Keratinocyte (primary cell): ENCODE measurements at regions not wholly inside any gene's neighbourhood (a gene's known extent, or its start where the extent isn't known, plus 50 kb on each side); places are given as distances from the start of the nearest gene placed in this dataset.
"Not testable (repeated sequence)": the region's sequence is repeated elsewhere in the genome, so short reads cannot be mapped to it uniquely, and the experiment has no call there.

Experiments used
- EZH2 ChIP-seq: IDR thresholded peaks from one replicate; pipeline ENCODE4 v1.6.1; 2012; ENCODE audit warnings: inconsistent platforms, mild to moderate bottlenecking, low read length, moderate library complexity
- TF ChIP-seq, protein P1 (sequence below), 3 experiments: IDR thresholded peaks in 1 of 3; conservative IDR thresholded peaks in 1 of 3; optimal IDR thresholded peaks in 1 of 3; 2 replicates in 2 of 3; 3 replicates in 1 of 3; pipeline versions ENCODE3 to v1.5.1; 2011; ENCODE audit warnings: low read length in 3 of 3, mild to moderate bottlenecking in 3 of 3, moderate library complexity in 2 of 3, control low read depth in 1 of 3, inconsistent platforms in 1 of 3; ENCODE audit not compliant: insufficient read depth in 2 of 3; ENCODE audit errors: extremely low read depth in 1 of 3

DNA sequence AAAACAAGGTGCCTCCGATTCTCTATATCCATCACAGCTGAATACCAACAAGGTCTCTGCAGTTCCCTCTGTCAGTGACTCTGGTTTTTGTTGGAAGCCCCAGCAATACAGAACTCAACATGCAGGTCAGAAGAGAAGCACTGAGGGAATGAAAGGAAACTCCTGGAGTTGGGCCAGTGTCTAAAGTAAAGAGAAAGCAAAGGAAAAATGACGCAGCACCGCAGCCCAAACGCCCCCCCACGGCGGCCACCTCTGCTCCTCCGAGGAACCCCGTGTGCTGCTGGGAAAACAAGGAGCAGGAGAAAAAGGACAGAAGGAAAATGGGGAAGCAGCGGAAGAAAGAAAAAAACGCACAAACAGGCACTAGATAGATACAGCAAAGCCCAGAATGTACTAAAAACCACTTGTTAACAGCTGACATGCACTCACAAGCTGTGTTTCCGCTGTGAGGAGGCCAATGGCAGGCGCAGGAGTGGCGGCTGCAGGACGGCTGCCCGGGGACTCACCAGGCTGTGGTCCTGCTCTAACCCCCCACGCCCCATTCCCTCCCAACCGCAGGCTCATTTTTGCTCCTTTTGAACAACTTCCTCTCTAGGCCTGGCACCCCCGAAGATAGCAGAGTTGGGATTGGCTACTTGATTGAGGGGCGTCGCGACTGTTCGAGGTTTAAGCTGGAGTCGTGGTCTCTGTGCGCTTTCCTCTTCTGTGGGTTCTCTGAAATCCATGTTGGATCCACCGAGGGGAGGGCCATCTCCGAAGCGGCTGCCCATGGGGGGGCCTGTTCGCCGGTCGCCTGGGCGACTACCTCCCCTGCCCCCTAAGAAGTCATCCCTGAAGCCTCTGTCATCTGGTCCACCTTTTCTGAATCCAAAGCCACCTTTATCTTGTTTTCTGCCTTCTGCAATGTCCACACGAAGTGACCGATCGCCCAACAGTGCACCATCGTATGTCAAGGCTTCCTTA, 204.8 kb downstream of the HIBADH start:
- TF ChIP-seq, protein P1, sequence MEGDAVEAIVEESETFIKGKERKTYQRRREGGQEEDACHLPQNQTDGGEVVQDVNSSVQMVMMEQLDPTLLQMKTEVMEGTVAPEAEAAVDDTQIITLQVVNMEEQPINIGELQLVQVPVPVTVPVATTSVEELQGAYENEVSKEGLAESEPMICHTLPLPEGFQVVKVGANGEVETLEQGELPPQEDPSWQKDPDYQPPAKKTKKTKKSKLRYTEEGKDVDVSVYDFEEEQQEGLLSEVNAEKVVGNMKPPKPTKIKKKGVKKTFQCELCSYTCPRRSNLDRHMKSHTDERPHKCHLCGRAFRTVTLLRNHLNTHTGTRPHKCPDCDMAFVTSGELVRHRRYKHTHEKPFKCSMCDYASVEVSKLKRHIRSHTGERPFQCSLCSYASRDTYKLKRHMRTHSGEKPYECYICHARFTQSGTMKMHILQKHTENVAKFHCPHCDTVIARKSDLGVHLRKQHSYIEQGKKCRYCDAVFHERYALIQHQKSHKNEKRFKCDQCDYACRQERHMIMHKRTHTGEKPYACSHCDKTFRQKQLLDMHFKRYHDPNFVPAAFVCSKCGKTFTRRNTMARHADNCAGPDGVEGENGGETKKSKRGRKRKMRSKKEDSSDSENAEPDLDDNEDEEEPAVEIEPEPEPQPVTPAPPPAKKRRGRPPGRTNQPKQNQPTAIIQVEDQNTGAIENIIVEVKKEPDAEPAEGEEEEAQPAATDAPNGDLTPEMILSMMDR (optimal IDR thresholded peaks at IDR 0.05 in 1 of 3, IDR thresholded peaks at IDR 0.05 in 1 of 3, conservative IDR thresholded peaks at IDR 0.05 in 1 of 3; ENCODE audit: extremely low read depth in 1 of 3, insufficient read depth in 2 of 3, low read length in 3 of 3): not testable (repeated sequence)
- TF ChIP-seq EZH2: not testable (repeated sequence)
